ENCODE measurements at regions not wholly inside any gene's neighbourhood (a gene's known extent, or its start where the extent isn't known, plus 50 kb on each side); places are given as distances from the start of the nearest gene placed in this dataset.

GRCh38 chr2:194591192-194591591, 1065.8 kb upstream of the SLC39A10 start:
- Histone ChIP-seq H3K36me3 (no peaks in the 10 kb centered on the region), H3K4me1 (replicated peaks) (no peaks in the 10 kb centered on the region), H3K9me3 (replicated peaks) (0 out of 2 replicates have a peak, but pooled peaks cover 4% of the 10 kb centered on the region), H3K27me3 (replicated peaks) (no peaks in the 10 kb centered on the region), H3K27ac (no peak overlapping the region), H3K4me3 (no peak overlapping the region)
- DNase-seq (ENCODE audit: low read depth in 1 of 2, low spot score in 2 of 2): no peak

- H3K27me3 ChIP-seq (replicated peaks): no peaks in the 10 kb centered on the region
- no peak for DNase-seq (ENCODE audit: low read depth in 1 of 2, low spot score in 2 of 2)
- H3K4me1 ChIP-seq (replicated peaks): no peaks in the 10 kb centered on the region
- no peak overlapping the region for H3K27ac ChIP-seq
- 0 out of 2 replicates have a peak, but pooled peaks cover 4% of the 10 kb centered on the region for H3K9me3 ChIP-seq (replicated peaks)
- H3K36me3 ChIP-seq: no peaks in the 10 kb centered on the region
- no peak overlapping the region for H3K4me3 ChIP-seq
Observed at GRCh38 chr2:194587739-194588270, 1069.2 kb upstream of the SLC39A10 start.

GRCh38 chr2:194567661-194568017, 1089.4 kb upstream of the SLC39A10 start:
- Histone ChIP-seq H3K27me3 (replicated peaks) (no peaks in the 10 kb centered on the region), H3K27ac (no peak overlapping the region), H3K4me1 (replicated peaks) (no peaks in the 10 kb centered on the region), H3K9me3 (replicated peaks) (no peaks in the 10 kb centered on the region; the same call in 1 of the 2 replicates), H3K36me3 (no peaks in the 10 kb centered on the region), H3K4me3 (no peak overlapping the region)
- DNase-seq (ENCODE audit: low read depth in 1 of 2, low spot score in 2 of 2): no peak

GRCh38 chr2:194566907-194567660, 1089.9 kb upstream of the SLC39A10 start:
- H3K4me3 ChIP-seq: no peak overlapping the region
- no peaks in the 10 kb centered on the region; the same call in 1 of the 2 replicates for H3K9me3 ChIP-seq (replicated peaks)
- no peaks in the 10 kb centered on the region for H3K4me1 ChIP-seq (replicated peaks)
- DNase-seq (ENCODE audit: low read depth in 1 of 2, low spot score in 2 of 2): no peak
- no peaks in the 10 kb centered on the region for H3K27me3 ChIP-seq (replicated peaks)
- H3K36me3 ChIP-seq: no peaks in the 10 kb centered on the region
- no peak overlapping the region for H3K27ac ChIP-seq

- Histone ChIP-seq H3K27me3 (replicated peaks) (no peaks in the 10 kb centered on the region), H3K4me3 (no peak overlapping the region), H3K36me3 (no peaks in the 10 kb centered on the region), H3K27ac (no peak overlapping the region), H3K4me1 (replicated peaks) (no peaks in the 10 kb centered on the region), H3K9me3 (replicated peaks) (peaks cover 2% of the 10 kb centered on the region; the same call in 1 of the 2 replicates)
- DNase-seq (ENCODE audit: low read depth in 1 of 2, low spot score in 2 of 2): no peak
Observed at GRCh38 chr2:194564422-194564821, 1092.6 kb upstream of the SLC39A10 start.

GRCh38 chr2:194562329-194562728, 1094.7 kb upstream of the SLC39A10 start:
- H3K27me3 ChIP-seq (replicated peaks): no peaks in the 10 kb centered on the region
- DNase-seq (ENCODE audit: low read depth in 1 of 2, low spot score in 2 of 2): no peak
- H3K4me1 ChIP-seq (replicated peaks): no peaks in the 10 kb centered on the region
- no peak overlapping the region for H3K27ac ChIP-seq
- no peak overlapping the region for H3K4me3 ChIP-seq
- peaks cover 2% of the 10 kb centered on the region; the same call in 1 of the 2 replicates for H3K9me3 ChIP-seq (replicated peaks)
- no peaks in the 10 kb centered on the region for H3K36me3 ChIP-seq

GRCh38 chr2:194559964-194560363, 1097.1 kb upstream of the SLC39A10 start:
- H3K9me3 ChIP-seq (replicated peaks): peaks cover 2% of the 10 kb centered on the region
- H3K36me3 ChIP-seq: no peaks in the 10 kb centered on the region
- no peaks in the 10 kb centered on the region for H3K27me3 ChIP-seq (replicated peaks)
- no peaks in the 10 kb centered on the region for H3K4me1 ChIP-seq (replicated peaks)
- no peak overlapping the region for H3K27ac ChIP-seq
- no peak overlapping the region for H3K4me3 ChIP-seq
- no peak for DNase-seq (ENCODE audit: low read depth in 1 of 2, low spot score in 2 of 2)

- H3K4me1 ChIP-seq (replicated peaks): no peaks in the 10 kb centered on the region
- no peak overlapping the region for H3K4me3 ChIP-seq
- H3K27me3 ChIP-seq (replicated peaks): no peaks in the 10 kb centered on the region
Observed at GRCh38 chr2:194559523-194559922, 1097.5 kb upstream of the SLC39A10 start.

GRCh38 chr2:194557993-194558392, 1099.0 kb upstream of the SLC39A10 start:
- DNase-seq (ENCODE audit: low read depth in 1 of 2, low spot score in 2 of 2): no peak
- H3K4me3 ChIP-seq: no peak overlapping the region
- H3K27ac ChIP-seq: no peak overlapping the region
- no peaks in the 10 kb centered on the region for H3K27me3 ChIP-seq (replicated peaks)
- H3K9me3 ChIP-seq (replicated peaks): peaks cover 2% of the 10 kb centered on the region
- H3K36me3 ChIP-seq: no peaks in the 10 kb centered on the region
- H3K4me1 ChIP-seq (replicated peaks): no peaks in the 10 kb centered on the region

More at GRCh38 chr2:194559523-194559922, 1097.5 kb upstream of the SLC39A10 start:
- Histone ChIP-seq H3K36me3 (no peaks in the 10 kb centered on the region), H3K27ac (no peak overlapping the region), H3K9me3 (replicated peaks) (peaks cover 2% of the 10 kb centered on the region)
- DNase-seq (ENCODE audit: low read depth in 1 of 2, low spot score in 2 of 2): no peak

GRCh38 chr2:194556629-194557028, 1100.4 kb upstream of the SLC39A10 start:
- H3K9me3 ChIP-seq (replicated peaks): peaks cover 2% of the 10 kb centered on the region
- no peaks in the 10 kb centered on the region for H3K36me3 ChIP-seq
- DNase-seq (ENCODE audit: low read depth in 1 of 2, low spot score in 2 of 2): no peak
- no peaks in the 10 kb centered on the region for H3K4me1 ChIP-seq (replicated peaks)
- H3K27me3 ChIP-seq (replicated peaks): no peaks in the 10 kb centered on the region
- H3K4me3 ChIP-seq: no peak overlapping the region
- H3K27ac ChIP-seq: no peak overlapping the region

- Histone ChIP-seq H3K36me3 (no peaks in the 10 kb centered on the region), H3K9me3 (replicated peaks) (no peaks in the 10 kb centered on the region; the same call in 1 of the 2 replicates), H3K4me3 (no peak overlapping the region), H3K27ac (no peak overlapping the region), H3K4me1 (replicated peaks) (no peaks in the 10 kb centered on the region), H3K27me3 (replicated peaks) (no peaks in the 10 kb centered on the region)
- DNase-seq (ENCODE audit: low read depth in 1 of 2, low spot score in 2 of 2): no peak
Observed at GRCh38 chr2:194553980-194554379, 1103.0 kb upstream of the SLC39A10 start.

GRCh38 chr2:194550702-194551101, 1106.3 kb upstream of the SLC39A10 start:
- no peak overlapping the region for H3K4me3 ChIP-seq
- H3K27me3 ChIP-seq (replicated peaks): no peaks in the 10 kb centered on the region
- no peaks in the 10 kb centered on the region; the same call in 1 of the 2 replicates for H3K9me3 ChIP-seq (replicated peaks)
- H3K27ac ChIP-seq: no peak overlapping the region
- no peaks in the 10 kb centered on the region for H3K4me1 ChIP-seq (replicated peaks)
- H3K36me3 ChIP-seq: no peaks in the 10 kb centered on the region
- no peak for DNase-seq (ENCODE audit: low read depth in 1 of 2, low spot score in 2 of 2)

- Histone ChIP-seq H3K36me3 (no peaks in the 10 kb centered on the region), H3K27ac (no peak overlapping the region), H3K4me1 (replicated peaks) (no peaks in the 10 kb centered on the region), H3K4me3 (no peak overlapping the region), H3K27me3 (replicated peaks) (no peaks in the 10 kb centered on the region), H3K9me3 (replicated peaks) (no peaks in the 10 kb centered on the region; the same call in 1 of the 2 replicates)
- DNase-seq (ENCODE audit: low read depth in 1 of 2, low spot score in 2 of 2): no peak
Observed at GRCh38 chr2:194549387-194549786, 1107.6 kb upstream of the SLC39A10 start.

- Histone ChIP-seq H3K27me3 (replicated peaks) (no peaks in the 10 kb centered on the region), H3K27ac (no peak overlapping the region), H3K4me3 (no peak overlapping the region), H3K4me1 (replicated peaks) (no peaks in the 10 kb centered on the region), H3K9me3 (replicated peaks) (no peaks in the 10 kb centered on the region; the same call in 1 of the 2 replicates), H3K36me3 (no peaks in the 10 kb centered on the region)
- no peak for DNase-seq (ENCODE audit: low read depth in 1 of 2, low spot score in 2 of 2)
Observed at GRCh38 chr2:194545978-194546377, 1111.0 kb upstream of the SLC39A10 start.

Data from SJSA1 (cell line).